GM19455 (cell line): ENCODE measurements at regions not wholly inside any gene's neighbourhood (a gene's known extent, or its start where the extent isn't known, plus 50 kb on each side); places are given as distances from the start of the nearest gene placed in this dataset.

ENCODE experiments used
- ATAC-seq: cut with Tn5 transposase; IDR thresholded peaks from one replicate; pipeline ENCODE4 v1.9.1; 2021; ENCODE audit not compliant: unreplicated experiment

- no peak for ATAC-seq
These were observed 75.3 kb upstream of the DNAH5 start for GRCh38 chr5:14019768-14020290.

GRCh38 chr5:14017904-14018303 lies 73.4 kb upstream of the DNAH5 start:
- ATAC-seq = no peak

DNA sequence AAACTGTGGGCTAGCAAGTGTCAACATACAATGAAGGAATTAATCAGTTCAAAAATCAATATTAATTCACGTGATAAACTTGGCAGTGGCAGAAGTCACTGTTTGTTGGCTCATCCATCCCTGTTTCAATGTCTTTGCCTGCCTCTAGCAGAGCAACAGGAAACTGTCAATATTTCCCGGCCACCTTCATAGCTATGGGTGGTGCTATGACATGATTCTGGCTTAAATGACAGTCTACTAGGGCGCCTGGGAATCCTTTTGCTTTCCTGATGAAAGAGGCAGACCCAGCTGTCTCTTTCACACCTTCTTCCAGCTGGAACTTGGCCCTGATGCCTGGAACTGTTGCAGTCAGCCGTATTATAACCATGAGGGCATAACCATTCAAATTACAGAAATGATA lies 72.1 kb upstream of the DNAH5 start:
- ATAC-seq = no peak

GRCh38 chr5:14011089-14012020 lies 66.9 kb upstream of the DNAH5 start:
- peak; percentile 94 for ATAC-seq

GRCh38 chr5:14009575-14009974 lies 65.1 kb upstream of the DNAH5 start:
- ATAC-seq = no peak

DNA sequence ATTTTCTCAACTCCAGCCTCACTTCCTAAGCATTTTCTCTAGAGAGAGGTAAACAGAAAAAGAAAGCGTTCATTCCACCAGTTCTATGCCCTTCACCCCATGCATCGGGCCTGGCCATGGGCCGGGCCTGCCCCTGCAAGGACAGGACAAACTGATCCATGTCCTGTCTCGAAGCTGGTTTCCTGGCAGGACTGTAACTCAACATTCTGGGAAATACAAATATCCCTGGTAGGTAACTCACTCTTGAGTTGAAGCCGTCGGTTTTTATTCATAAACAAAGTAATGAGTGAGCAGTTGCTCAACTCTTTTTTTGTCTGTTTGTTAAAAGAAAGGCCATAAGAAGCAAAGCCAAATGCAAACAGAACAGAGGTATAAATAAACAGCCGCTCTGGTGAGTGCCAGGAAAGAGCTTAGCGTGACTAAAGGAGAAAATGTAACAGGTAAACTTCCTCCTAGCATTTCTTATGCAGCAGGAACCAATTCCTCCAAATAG lies 64.4 kb upstream of the DNAH5 start:
- ATAC-seq = no peak

GRCh38 chr5:14006823-14007520 lies 62.5 kb upstream of the DNAH5 start:
- ATAC-seq = no peak

DNA sequence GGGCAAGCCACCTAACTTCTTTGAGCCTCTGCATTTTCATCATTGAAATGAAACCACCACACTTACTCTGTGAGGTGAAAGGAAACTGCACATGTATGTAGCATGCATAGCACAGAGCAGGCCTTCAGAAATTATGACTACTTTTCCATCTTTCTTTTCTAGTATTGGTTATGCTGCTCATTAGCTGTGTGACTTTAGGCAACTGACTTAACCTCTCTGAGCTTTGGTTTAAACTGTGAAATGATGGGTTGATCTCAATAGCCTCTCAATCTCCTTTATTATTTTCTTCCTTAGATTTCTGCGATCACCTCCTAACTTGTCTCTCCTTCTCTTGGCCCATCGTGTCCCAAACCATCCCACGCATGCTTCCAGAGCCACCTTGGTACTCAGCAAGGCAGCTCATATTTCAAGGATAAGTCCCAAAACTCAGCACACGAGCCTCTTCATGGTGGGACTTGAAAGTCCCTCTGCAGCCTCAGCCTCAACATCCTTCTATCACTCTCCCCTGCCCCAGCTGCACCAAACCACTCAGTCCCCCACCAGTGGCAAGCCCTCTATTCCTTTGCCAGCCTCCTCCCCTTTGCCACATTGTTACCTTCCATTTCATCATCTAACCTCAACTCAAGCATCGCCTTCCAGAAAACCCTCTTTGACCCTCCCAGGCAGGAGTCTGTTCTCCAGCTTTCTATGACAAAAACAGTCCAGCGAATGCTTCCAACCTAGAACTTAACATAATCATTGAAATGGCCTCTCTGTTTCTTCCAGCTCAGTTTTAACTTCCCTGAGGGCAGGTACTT lies 60.3 kb upstream of the DNAH5 start:
- no peak for ATAC-seq

- ATAC-seq = no peak
These were observed 59.4 kb upstream of the DNAH5 start for GRCh38 chr5:14003936-14004335.

GRCh38 chr5:14003513-14003912 lies 59.0 kb upstream of the DNAH5 start:
- ATAC-seq = no peak

DNA sequence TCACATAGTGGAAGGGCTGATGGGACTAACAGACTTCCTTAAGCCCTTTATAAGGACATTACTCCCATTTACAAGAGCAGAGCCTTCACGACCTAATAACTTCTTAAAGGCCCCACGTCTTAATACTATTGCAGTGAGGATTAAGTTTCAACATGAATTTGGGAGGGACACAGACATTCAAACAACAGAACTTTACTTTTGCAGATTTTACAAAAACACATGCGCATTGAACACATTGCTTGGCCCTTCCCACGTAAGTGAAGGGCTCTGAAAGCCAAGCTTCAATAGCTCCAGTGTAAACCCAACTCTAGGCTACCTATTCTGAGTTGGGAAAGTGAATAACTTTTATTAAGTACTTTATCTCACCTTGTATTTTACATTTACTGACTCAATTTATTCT lies 53.8 kb upstream of the DNAH5 start:
- ATAC-seq = no peak

DNA sequence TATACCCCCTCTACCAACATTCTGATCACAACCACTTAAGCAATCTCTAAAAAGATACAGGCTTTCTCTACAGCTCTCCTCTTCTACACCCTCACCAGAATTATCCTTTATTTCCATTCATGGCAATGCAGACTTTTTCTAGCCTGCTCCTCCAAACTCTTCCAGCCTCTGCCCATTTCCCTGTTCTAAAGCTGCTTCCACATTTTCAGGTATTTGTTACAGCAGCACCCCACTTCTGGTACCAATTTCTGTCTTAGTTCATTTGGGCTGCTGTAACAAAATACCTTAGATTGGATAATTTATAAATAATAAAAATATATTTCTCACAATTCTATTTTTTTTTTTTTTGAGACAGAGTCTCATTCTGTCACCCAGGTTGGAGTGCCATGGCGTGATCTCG lies 53.0 kb upstream of the DNAH5 start:
- no peak for ATAC-seq

- no peak for ATAC-seq
These were observed 50.2 kb upstream of the DNAH5 start for GRCh38 chr5:13994621-13995253.
